Left ventricle myocardium superior (tissue), 1 donor: ENCODE measurements at regions not wholly inside any gene's neighbourhood (a gene's known extent, or its start where the extent isn't known, plus 50 kb on each side); places are given as distances from the start of the nearest gene placed in this dataset.
A peak's percentile ranks its signal among the peaks of the same experiment; 100 is the strongest.

Experiments
- ATAC-seq: fragments of 200-7000 bp; cut with Tn5 transposase; one replicate; pipeline ENCODE4 v1.9.1; 2020; ENCODE audit warnings: mild to moderate bottlenecking, moderate library complexity
- DNase-seq: peaks from one replicate; pipeline ENCODE4 v3.0.0-alpha.2; 2020
- intact Hi-C: fragments of 100-400 bp; cut with micrococcal nuclease; formaldehyde crosslinking; loops from one replicate; pipeline ENCODE4 v1.11.0; 2022
- donor health status: DM: no; HTN: yes; CAD: no; lungs with severe emphysema.

DNA sequence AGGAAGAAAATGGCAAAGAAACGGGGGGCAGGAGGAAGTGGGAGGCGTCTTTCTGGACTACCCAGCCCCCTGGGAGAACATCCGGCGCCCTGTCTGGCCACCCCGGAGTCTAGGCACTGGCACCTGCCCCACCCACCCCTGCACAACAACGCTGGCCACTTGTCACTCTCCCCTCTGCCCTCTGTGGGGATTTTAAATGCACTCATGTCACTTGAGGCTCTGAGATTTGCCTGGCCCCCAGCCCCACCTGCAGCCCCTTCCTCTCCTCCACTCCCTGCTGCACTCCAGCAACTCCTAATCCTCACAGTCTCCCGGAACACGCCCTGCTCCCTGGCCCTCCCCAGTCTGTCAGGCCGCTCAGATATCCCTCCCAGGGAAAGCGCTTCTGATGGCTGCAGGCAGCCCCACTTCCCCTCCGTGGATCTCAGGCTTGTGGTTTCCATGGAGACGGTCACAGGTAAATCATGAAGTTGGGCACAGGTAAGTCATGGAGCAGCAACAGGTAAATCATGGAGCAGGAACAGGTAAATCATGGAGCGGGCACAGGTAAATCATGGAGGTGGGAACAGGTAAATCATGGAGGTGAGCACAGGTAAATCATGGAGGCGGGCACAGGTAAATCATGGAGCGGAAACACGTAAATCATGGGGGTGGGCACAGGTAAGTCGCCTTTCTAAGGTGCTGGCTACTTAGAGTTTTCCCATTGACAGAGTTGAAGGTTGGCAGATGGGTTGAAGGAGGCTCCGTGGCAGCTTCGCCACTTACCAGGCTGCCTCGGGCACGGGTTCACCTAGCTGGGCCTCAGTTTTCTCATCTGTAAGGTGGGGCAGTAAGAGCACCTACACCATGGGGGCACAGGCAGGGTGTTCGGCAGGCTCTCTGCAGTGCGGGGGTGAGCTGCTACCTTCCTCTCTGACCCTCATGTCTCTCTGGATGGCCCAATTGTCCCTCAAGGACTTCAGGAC is 79.0 kb upstream of the SHISAL1 start:
- no peak for ATAC-seq
- intact Hi-C loops: no loop called here
- no peak for DNase-seq

DNA sequence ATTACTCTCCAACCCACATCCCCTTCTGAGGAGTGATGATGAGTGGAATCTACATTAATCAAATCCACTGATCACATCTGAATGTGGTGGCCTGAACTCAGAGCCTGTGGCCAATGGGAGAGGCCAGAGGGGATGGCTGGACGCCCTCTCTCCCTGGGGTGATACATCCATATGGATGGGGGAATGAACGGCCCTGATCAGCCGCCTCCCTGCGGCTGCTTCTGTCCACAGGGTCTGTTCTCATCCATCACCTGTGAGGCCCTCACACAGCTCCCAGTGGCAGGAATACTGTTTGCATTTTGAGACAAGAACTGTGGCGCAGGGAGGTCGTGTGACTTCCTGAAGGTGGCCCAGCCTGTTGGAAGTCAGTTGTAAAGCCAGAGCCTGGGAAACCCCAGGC is 78.3 kb upstream of the SHISAL1 start:
- intact Hi-C loops: no loop called here

GRCh38 chr22:44390613-44390970 is 77.8 kb upstream of the SHISAL1 start:
- ATAC-seq: no peak
- DNase-seq: peak; percentile 2
- intact Hi-C loops: no loop called here

More for the DNA sequence above, 78.3 kb upstream of the SHISAL1 start:
- peak; percentile 6 for DNase-seq
- ATAC-seq: no peak

DNA sequence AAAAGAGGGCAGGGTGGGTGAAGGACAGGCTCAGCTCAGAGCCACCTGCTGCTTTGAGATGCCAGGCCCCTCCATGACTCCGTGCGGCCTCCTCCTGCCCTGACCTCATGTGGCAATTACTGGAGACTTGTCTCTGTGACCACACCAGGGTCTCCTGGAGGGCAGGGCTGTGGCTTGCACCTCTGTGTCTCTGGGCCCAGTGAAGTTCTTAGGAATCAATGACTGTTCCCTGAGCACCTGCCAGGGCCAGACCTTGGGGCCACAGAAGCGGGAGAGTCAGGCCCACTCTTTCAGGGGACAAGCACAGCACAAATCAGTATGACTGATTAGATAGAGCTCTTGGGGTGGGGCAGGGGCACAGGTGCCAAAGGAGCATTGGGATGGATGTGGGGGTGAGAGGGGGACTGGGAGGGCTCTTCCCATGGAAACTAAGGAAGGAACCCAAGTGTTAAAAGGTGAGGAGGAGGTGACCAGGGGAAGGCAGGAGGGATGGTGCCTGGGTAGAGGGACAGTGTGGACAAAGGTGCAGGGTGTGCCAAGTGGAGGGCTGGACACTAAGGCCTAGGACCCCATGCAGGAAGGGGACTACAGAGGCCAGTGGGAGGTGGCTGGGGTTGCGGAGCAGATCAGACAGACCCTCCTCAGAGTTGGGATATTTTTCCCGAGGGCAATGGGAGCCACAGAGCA is 77.3 kb upstream of the SHISAL1 start:
- intact Hi-C loops: no loop called here
- no peak for ATAC-seq
- peak; percentile 3 for DNase-seq

GRCh38 chr22:44389181-44389580 is 76.4 kb upstream of the SHISAL1 start:
- intact Hi-C loops: no loop called here
- DNase-seq (peak; percentile 17), ATAC-seq (no peak)

- no peak for ATAC-seq
- no peak for DNase-seq
Measured at GRCh38 chr22:44387486-44387885, 74.7 kb upstream of the SHISAL1 start.

GRCh38 chr22:44386386-44387035 is 73.8 kb upstream of the SHISAL1 start:
- DNase-seq (peak; percentile 12), ATAC-seq (no peak)
- intact Hi-C loops: no loop called here

More at GRCh38 chr22:44387486-44387885, 74.7 kb upstream of the SHISAL1 start:
- intact Hi-C loops: no loop called here

DNA sequence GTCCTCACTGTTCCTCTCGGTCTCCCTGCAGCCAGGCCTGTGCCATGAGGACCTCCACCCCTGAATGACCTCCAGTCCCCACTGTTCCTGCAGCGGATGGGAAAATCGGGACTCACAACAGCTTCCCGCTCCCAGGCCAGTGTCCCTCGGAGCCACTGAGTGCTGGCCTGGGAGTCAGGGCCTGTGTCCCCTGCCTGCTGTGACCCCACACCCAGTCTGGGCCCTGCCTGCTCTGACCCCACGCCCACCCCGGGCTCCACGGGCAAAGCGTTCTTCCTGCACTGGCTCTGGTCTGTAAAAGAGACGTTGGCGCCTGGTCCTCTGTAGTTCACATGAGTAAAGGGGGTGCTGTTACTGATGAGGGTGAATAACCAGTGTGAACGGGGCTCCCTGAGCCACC is 73.0 kb upstream of the SHISAL1 start:
- ATAC-seq: no peak
- peak; percentile 18 for DNase-seq
- intact Hi-C loops: no loop called here

DNA sequence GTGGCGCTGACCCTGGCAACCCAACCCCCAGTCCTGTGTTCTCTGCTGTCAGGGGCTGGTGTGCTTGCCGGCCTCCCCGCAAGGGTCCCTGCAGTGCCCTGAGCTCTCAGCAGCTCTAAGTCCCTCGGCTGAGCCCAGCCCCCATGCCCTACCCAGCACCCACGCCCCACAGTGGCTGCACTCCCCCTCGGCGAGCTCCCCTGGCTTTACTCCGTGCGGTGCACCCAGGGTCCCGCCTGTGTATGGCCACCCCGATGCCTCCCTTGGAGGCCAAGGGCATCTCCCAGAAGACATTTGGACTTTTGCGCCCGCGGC is 72.5 kb upstream of the SHISAL1 start:
- ATAC-seq: no peak
- peak; percentile 18 for DNase-seq
- intact Hi-C loops: no loop called here

- intact Hi-C loops: no loop called here
- ATAC-seq (no peak), DNase-seq (peak; percentile 18)
Measured at GRCh38 chr22:44384563-44385295, 72.0 kb upstream of the SHISAL1 start.

GRCh38 chr22:44383652-44384562 is 71.2 kb upstream of the SHISAL1 start:
- DNase-seq (peak; percentile 11), ATAC-seq (no peak)
- intact Hi-C loops: no loop called here

- DNase-seq (peak; percentile 11), ATAC-seq (no peak)
- intact Hi-C loops: no loop called here
Measured at GRCh38 chr22:44383064-44383575, 70.4 kb upstream of the SHISAL1 start.

- peak; percentile 22 for DNase-seq
- ATAC-seq: peak; percentile 74
- intact Hi-C loops: no loop called here
Measured at GRCh38 chr22:44382116-44383038, 69.6 kb upstream of the SHISAL1 start.

DNA sequence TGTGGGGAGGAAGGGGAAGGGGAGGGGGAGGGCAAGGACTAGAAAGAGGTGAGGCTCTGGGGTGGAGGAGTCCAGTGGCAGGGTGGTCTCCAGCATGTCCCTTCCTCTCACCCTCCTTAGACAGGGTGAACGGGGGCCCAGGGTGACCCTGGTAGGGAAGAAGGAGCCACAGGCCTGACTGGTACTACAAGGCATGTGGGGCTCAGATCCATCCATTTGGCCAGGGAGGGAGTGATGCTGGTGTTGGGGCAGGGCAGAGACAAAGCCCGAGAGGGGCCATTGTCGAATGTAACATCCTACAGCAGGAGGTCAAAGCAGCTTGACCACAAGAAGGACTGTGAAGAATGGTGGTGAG is 69.0 kb upstream of the SHISAL1 start:
- ATAC-seq (no peak), DNase-seq (no peak)
- intact Hi-C loops: no loop called here

- intact Hi-C loops: no loop called here
- ATAC-seq: no peak
- peak; percentile 21 for DNase-seq
Measured at GRCh38 chr22:44380756-44381486, 68.2 kb upstream of the SHISAL1 start.

DNA sequence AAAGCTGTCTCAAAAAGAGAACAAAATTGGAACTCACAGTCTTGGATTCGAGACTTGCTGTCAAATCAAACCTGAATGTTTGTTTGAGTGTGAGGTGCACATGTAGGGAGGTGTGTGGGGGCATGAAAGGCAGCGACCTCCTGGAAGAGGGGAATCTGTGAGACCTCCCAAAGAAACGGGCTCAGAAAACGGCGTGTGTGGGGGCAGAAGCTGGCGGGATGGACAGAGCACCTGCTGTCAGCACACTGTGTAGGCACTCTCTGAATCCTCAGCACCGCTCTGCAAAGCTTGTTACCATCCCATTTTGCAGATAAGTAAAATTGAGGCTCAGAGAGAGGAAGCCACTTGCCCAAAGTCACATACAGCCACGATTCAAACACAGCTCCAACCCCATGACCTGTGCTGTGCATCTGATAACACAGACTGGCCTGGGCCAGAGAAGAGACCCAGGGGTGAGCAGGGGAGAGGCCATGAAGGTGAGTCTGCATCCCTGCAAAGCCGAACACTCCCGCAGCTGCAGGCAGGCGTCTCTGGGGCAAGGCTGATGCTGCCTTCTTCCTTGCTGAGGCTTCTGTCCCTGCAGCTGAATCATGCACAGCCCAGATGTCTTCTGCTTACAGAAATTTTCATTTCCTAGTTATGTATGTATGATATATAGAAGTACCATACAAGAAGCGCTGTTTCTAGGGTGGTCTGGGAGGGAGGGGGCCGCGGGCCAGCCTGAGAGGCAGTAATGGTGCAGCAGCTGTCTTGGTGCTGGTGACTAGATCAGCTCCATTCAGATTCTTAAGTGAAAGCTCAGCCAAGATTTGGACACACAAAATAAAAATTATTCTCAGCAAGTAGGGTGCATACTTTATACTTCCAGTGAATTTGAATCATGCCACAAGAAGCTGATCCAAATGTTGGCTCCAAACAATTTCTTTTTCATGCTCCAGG is 67.3 kb upstream of the SHISAL1 start:
- ATAC-seq (no peak), DNase-seq (no peak)
- intact Hi-C loops: no loop called here
